ENCODE measurements at regions not wholly inside any gene's neighbourhood (a gene's known extent, or its start where the extent isn't known, plus 50 kb on each side); places are given as distances from the start of the nearest gene placed in this dataset.
"Not testable (repeated sequence)": the region's sequence is repeated elsewhere in the genome, so short reads cannot be mapped to it uniquely, and the experiment has no call there.

- TF ChIP-seq EZH2 (IDR thresholded peaks at IDR 0.05; ENCODE audit: low read length, missing control alignments) (no peak), CTCF (conservative IDR thresholded peaks at IDR 0.05 in 1 of 2, IDR thresholded peaks at IDR 0.05 in 1 of 2; ENCODE audit: low read depth in 1 of 2, low read length in 2 of 2) (no peak)
- no peak for DNase-seq (ENCODE audit: low read depth in 2 of 2)
- no peaks in the 10 kb centered on the region for H3K79me2 ChIP-seq (ENCODE audit: control insufficient read depth, insufficient read depth, low read length)
- H4K20me1 ChIP-seq (ENCODE audit: control insufficient read depth, extremely low read depth, insufficient read depth, low read length): no peaks in the 10 kb centered on the region
- H2AFZ ChIP-seq (ENCODE audit: low read length): no peak overlapping the region
- no peak overlapping the region for H3K4me3 ChIP-seq (replicated peaks in 1 of 4; ENCODE audit: control extremely low read depth in 1 of 4, insufficient read depth in 1 of 4, low read depth in 3 of 4, low read length in 4 of 4)
- H3K27me3 ChIP-seq (ENCODE audit: control insufficient read depth, insufficient read depth, low read length): no peaks in the 10 kb centered on the region
- H3K36me3 ChIP-seq (ENCODE audit: control insufficient read depth, insufficient read depth, low read length): no peaks in the 10 kb centered on the region
- no peaks in the 10 kb centered on the region for H3K9me3 ChIP-seq (ENCODE audit: control insufficient read depth, insufficient read depth, low read depth, low read length)
- no peak overlapping the region for H3K27ac ChIP-seq (ENCODE audit: insufficient read depth, low read length)
- no peak overlapping the region for H3K9ac ChIP-seq (ENCODE audit: insufficient read depth, low read length)
- H3K4me1 ChIP-seq (ENCODE audit: control insufficient read depth, extremely low read depth, insufficient read depth, low read length): no peaks in the 10 kb centered on the region
- no peak overlapping the region for H3K4me2 ChIP-seq (ENCODE audit: extremely low read depth, insufficient read depth, low read length)
Observed at GRCh38 chr14:106530423-106531107, 1004.2 kb downstream of the TMEM121 start.

GRCh38 chr14:106537597-106537996, 1011.2 kb downstream of the TMEM121 start:
- H3K4me3 ChIP-seq (replicated peaks in 1 of 4; ENCODE audit: control extremely low read depth in 1 of 4, insufficient read depth in 1 of 4, low read depth in 3 of 4, low read length in 4 of 4); H3K4me1 ChIP-seq (ENCODE audit: control insufficient read depth, extremely low read depth, insufficient read depth, low read length); H2AFZ ChIP-seq (ENCODE audit: low read length); H3K9me3 ChIP-seq (ENCODE audit: control insufficient read depth, insufficient read depth, low read depth, low read length); H3K9ac ChIP-seq (ENCODE audit: insufficient read depth, low read length); H3K27ac ChIP-seq (ENCODE audit: insufficient read depth, low read length); H3K27me3 ChIP-seq (ENCODE audit: control insufficient read depth, insufficient read depth, low read length); H4K20me1 ChIP-seq (ENCODE audit: control insufficient read depth, extremely low read depth, insufficient read depth, low read length); H3K4me2 ChIP-seq (ENCODE audit: extremely low read depth, insufficient read depth, low read length); DNase-seq (ENCODE audit: low read depth in 2 of 2); H3K79me2 ChIP-seq (ENCODE audit: control insufficient read depth, insufficient read depth, low read length); H3K36me3 ChIP-seq (ENCODE audit: control insufficient read depth, insufficient read depth, low read length): not testable (repeated sequence)

- Histone ChIP-seq H3K27me3 (ENCODE audit: control insufficient read depth, insufficient read depth, low read length) (no peaks in the 10 kb centered on the region), H3K36me3 (ENCODE audit: control insufficient read depth, insufficient read depth, low read length) (no peaks in the 10 kb centered on the region), H3K9ac (ENCODE audit: insufficient read depth, low read length) (no peak overlapping the region), H3K27ac (ENCODE audit: insufficient read depth, low read length) (no peak overlapping the region), H3K4me2 (ENCODE audit: extremely low read depth, insufficient read depth, low read length) (no peak overlapping the region), H3K4me3 (replicated peaks in 1 of 4; ENCODE audit: control extremely low read depth in 1 of 4, insufficient read depth in 1 of 4, low read depth in 3 of 4, low read length in 4 of 4) (no peak overlapping the region), H2AFZ (ENCODE audit: low read length) (no peak overlapping the region), H3K79me2 (ENCODE audit: control insufficient read depth, insufficient read depth, low read length) (no peaks in the 10 kb centered on the region), H4K20me1 (ENCODE audit: control insufficient read depth, extremely low read depth, insufficient read depth, low read length) (no peaks in the 10 kb centered on the region), H3K9me3 (ENCODE audit: control insufficient read depth, insufficient read depth, low read depth, low read length) (no peaks in the 10 kb centered on the region), H3K4me1 (ENCODE audit: control insufficient read depth, extremely low read depth, insufficient read depth, low read length) (no peaks in the 10 kb centered on the region)
- no peak for TF ChIP-seq EZH2 (IDR thresholded peaks at IDR 0.05; ENCODE audit: low read length, missing control alignments)
- DNase-seq (ENCODE audit: low read depth in 2 of 2): no peak
Observed at GRCh38 chr14:106538201-106538600, 1011.8 kb downstream of the TMEM121 start.

- H3K9me3 ChIP-seq (ENCODE audit: control insufficient read depth, insufficient read depth, low read depth, low read length): no peaks in the 10 kb centered on the region
- no peak overlapping the region for H2AFZ ChIP-seq (ENCODE audit: low read length)
- H3K4me1 ChIP-seq (ENCODE audit: control insufficient read depth, extremely low read depth, insufficient read depth, low read length): no peaks in the 10 kb centered on the region
- H3K27me3 ChIP-seq (ENCODE audit: control insufficient read depth, insufficient read depth, low read length): no peaks in the 10 kb centered on the region
- H3K36me3 ChIP-seq (ENCODE audit: control insufficient read depth, insufficient read depth, low read length): no peaks in the 10 kb centered on the region
- no peak overlapping the region for H3K4me3 ChIP-seq (replicated peaks in 1 of 4; ENCODE audit: control extremely low read depth in 1 of 4, insufficient read depth in 1 of 4, low read depth in 3 of 4, low read length in 4 of 4)
- TF ChIP-seq EZH2 (IDR thresholded peaks at IDR 0.05; ENCODE audit: low read length, missing control alignments) (no peak), CTCF (conservative IDR thresholded peaks at IDR 0.05 in 1 of 2, IDR thresholded peaks at IDR 0.05 in 1 of 2; ENCODE audit: low read depth in 1 of 2, low read length in 2 of 2) (no peak)
- no peak overlapping the region for H3K27ac ChIP-seq (ENCODE audit: insufficient read depth, low read length)
- no peaks in the 10 kb centered on the region for H3K79me2 ChIP-seq (ENCODE audit: control insufficient read depth, insufficient read depth, low read length)
- DNase-seq (ENCODE audit: low read depth in 2 of 2): no peak
- no peaks in the 10 kb centered on the region for H4K20me1 ChIP-seq (ENCODE audit: control insufficient read depth, extremely low read depth, insufficient read depth, low read length)
- no peak overlapping the region for H3K9ac ChIP-seq (ENCODE audit: insufficient read depth, low read length)
- no peak overlapping the region for H3K4me2 ChIP-seq (ENCODE audit: extremely low read depth, insufficient read depth, low read length)
Observed at GRCh38 chr14:106547735-106548434, 1021.5 kb downstream of the TMEM121 start.
